Breast epithelium (tissue), 4 donors: ENCODE measurements at regions not wholly inside any gene's neighbourhood (a gene's known extent, or its start where the extent isn't known, plus 50 kb on each side); places are given as distances from the start of the nearest gene placed in this dataset.

Experiments used
- DNase-seq, 2 donors: peaks; one replicate each; pipeline ENCODE4 v3.0.0-alpha.2; 2019; ENCODE audit warnings: low spot score in 2 of 2
- H3K27ac ChIP-seq, 2 donors: fragments of 200-600 bp; sonication (generic) in 1 of 2; one replicate each; pipeline ENCODE4 v1.5.1; 2016 to 2019; ENCODE audit warnings: mild to moderate bottlenecking in 1 of 2
- H3K27me3 ChIP-seq, 2 donors: fragments of 200-600 bp; sonication (generic) in 1 of 2; one replicate each; pipeline versions ENCODE4 v1.5.1 to v1.6.0; 2017 to 2019; ENCODE audit warnings: control low read depth in 1 of 2, mild to moderate bottlenecking in 1 of 2
- H3K36me3 ChIP-seq: fragments of 200-600 bp; one replicate; pipeline ENCODE4 v1.5.1; 2019
- H3K4me1 ChIP-seq, 2 donors: fragments of 200-600 bp; sonication (generic); one replicate each; pipeline ENCODE4 v1.5.1; 2016 to 2019; ENCODE audit warnings: control low read depth in 1 of 2
- H3K4me3 ChIP-seq, 3 donors: fragments of 200-600 bp; sonication (generic); 1 replicate in 2 of 3; 2 replicates in 1 of 3; pipeline ENCODE4 v1.5.1; 2016 to 2019; ENCODE audit warnings: mild to moderate bottlenecking in 3 of 3, moderate library complexity in 2 of 3
- H3K9me3 ChIP-seq, 2 donors: fragments of 200-600 bp; sonication (generic) in 1 of 2; one replicate each; pipeline ENCODE4 v1.5.1; 2016 to 2019; ENCODE audit warnings: control low read depth in 1 of 2
- POLR2A ChIP-seq: fragments of 450-650 bp; IDR thresholded peaks from one replicate; pipeline ENCODE4 v1.6.1; 2016; ENCODE audit warnings: antibody characterized with exemption, mild to moderate bottlenecking, moderate library complexity
- POLR2AphosphoS5 ChIP-seq, 3 donors: sonication (generic); formaldehyde crosslinking; IDR thresholded peaks; one replicate each; pipeline ENCODE4 v1.6.1; 2017; ENCODE audit warnings: antibody characterized with exemption in 3 of 3
- intact Hi-C: fragments of 100-400 bp; cut with DNase I; formaldehyde crosslinking; loops from one replicate; pipeline ENCODE4 v1.15.1; 2023; ENCODE audit warnings: low total_unique reads
- TF ChIP-seq, protein P1 (sequence below), 3 donors: fragments of 450-650 bp; IDR thresholded peaks; one replicate each; pipeline ENCODE4 v1.5.1; 2016 to 2017; ENCODE audit warnings: antibody characterized with exemption in 3 of 3, mild to moderate bottlenecking in 3 of 3, moderate library complexity in 3 of 3

DNA sequence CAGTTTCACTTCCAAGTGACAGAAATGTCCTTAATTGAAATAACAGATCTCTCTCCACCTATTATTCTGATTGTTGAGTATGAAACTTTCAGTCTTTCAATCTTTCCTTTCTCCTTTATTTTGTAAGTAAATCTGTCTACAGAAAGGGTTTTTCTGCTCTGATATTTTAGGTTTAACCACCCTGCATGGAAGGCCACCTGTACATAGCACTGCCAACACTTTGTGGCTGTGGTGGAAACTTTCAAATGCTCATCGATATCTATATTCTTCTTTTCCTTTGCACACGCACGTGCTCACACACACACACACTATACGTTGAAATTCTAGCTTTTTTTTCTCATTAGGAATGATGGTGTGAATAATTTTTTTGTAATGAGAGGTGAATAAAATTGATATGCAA, 1179.3 kb downstream of the KCNT2 start:
- Histone ChIP-seq H3K27ac (no peak overlapping the region), H3K36me3 (no peaks in the 10 kb centered on the region), H3K9me3 (no peaks in the 10 kb centered on the region), H3K27me3 (no peaks in the 10 kb centered on the region), H3K4me1 (no peaks in the 10 kb centered on the region), H3K4me3 (no peak overlapping the region)
- intact Hi-C loops: no loop called here
- DNase-seq: no peak
- TF ChIP-seq, protein P1, sequence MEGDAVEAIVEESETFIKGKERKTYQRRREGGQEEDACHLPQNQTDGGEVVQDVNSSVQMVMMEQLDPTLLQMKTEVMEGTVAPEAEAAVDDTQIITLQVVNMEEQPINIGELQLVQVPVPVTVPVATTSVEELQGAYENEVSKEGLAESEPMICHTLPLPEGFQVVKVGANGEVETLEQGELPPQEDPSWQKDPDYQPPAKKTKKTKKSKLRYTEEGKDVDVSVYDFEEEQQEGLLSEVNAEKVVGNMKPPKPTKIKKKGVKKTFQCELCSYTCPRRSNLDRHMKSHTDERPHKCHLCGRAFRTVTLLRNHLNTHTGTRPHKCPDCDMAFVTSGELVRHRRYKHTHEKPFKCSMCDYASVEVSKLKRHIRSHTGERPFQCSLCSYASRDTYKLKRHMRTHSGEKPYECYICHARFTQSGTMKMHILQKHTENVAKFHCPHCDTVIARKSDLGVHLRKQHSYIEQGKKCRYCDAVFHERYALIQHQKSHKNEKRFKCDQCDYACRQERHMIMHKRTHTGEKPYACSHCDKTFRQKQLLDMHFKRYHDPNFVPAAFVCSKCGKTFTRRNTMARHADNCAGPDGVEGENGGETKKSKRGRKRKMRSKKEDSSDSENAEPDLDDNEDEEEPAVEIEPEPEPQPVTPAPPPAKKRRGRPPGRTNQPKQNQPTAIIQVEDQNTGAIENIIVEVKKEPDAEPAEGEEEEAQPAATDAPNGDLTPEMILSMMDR (IDR thresholded peaks at IDR 0.05): no peak
- TF ChIP-seq POLR2A: no peak

GRCh38 chr1:195415584-195415983, 1192.7 kb downstream of the KCNT2 start:
- H3K36me3 ChIP-seq: no peaks in the 10 kb centered on the region
- DNase-seq: no peak
- TF ChIP-seq POLR2A (no peak), POLR2AphosphoS5 (IDR thresholded peaks at IDR 0.05) (no peak)
- TF ChIP-seq, protein P1 (IDR thresholded peaks at IDR 0.05): no peak
- intact Hi-C loops: no loop called here
- H3K27me3 ChIP-seq: no peaks in the 10 kb centered on the region
- no peaks in the 10 kb centered on the region for H3K9me3 ChIP-seq
- no peak overlapping the region for H3K27ac ChIP-seq
- no peaks in the 10 kb centered on the region for H3K4me1 ChIP-seq
- H3K4me3 ChIP-seq: no peak overlapping the region

DNA sequence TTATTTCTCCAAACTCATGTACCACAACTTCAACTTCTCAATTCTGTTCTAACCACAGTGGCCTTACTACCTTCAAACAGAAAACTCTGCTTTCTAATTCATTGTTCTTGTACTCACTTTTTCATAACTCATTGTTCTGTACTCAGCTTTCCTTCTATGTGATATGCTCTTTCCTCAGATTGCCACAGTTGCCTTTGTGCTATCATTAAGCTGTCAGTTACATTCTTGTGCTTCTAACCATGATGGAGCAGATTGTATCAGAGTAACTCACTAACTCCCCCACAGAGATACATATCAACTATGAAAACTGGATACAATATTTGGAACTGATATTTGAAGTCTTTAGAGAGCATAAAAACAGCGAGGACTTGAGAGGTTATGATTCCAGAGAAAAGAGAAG, 1213.7 kb downstream of the KCNT2 start:
- Histone ChIP-seq H3K4me3 (no peak overlapping the region), H3K36me3 (no peaks in the 10 kb centered on the region), H3K27me3 (no peaks in the 10 kb centered on the region), H3K9me3 (no peaks in the 10 kb centered on the region), H3K27ac (no peak overlapping the region), H3K4me1 (no peaks in the 10 kb centered on the region)
- no peak for DNase-seq
- TF ChIP-seq, protein P1 (IDR thresholded peaks at IDR 0.05): no peak
- TF ChIP-seq POLR2A: no peak
- TF ChIP-seq POLR2AphosphoS5 (IDR thresholded peaks at IDR 0.05): no peak
- intact Hi-C loops: no loop called here

DNA sequence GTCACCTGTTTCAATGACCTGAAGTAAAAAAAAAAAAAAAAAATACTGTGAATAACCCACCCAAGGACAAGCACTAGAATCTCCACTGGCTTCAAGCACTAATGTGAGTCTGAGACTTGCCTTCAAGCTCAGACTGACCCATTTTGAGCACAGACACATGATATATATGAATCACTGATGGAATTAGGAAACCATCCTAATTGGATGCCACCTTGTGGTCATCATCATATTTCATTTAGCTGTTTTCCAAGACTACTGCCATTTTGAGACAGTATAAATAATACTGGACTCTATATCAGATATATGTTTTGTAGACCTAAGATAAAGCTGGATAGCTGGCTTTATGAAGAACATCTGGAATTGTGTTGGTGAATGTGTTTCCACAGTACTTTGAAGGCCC, 1232.0 kb downstream of the KCNT2 start:
- intact Hi-C loops: no loop called here
- H3K27me3 ChIP-seq: no peaks in the 10 kb centered on the region
- no peak for TF ChIP-seq POLR2AphosphoS5 (IDR thresholded peaks at IDR 0.05)
- TF ChIP-seq POLR2A: no peak
- TF ChIP-seq, protein P1 (IDR thresholded peaks at IDR 0.05): no peak

DNA sequence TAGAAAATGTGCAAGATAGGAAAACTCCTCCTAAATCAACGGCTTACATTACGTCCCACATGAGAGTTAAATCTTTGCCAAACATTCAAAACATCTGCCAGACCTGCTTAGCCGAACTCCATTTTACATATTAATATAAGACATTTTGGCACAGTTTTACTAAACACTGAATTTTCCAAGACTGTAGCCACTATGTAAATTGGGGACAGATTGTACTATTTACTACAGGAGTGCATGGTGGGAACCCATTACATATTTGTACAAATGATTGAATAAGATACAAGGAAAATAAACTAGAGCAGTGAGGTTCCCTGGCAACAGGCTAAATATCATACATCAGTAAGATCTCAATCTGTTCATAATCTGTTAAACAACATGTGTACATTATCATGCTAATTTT, 1234.4 kb downstream of the KCNT2 start:
- Histone ChIP-seq H3K4me1 (no peaks in the 10 kb centered on the region), H3K27me3 (no peaks in the 10 kb centered on the region), H3K36me3 (no peaks in the 10 kb centered on the region), H3K9me3 (no peaks in the 10 kb centered on the region), H3K27ac (no peak overlapping the region), H3K4me3 (no peak overlapping the region)
- DNase-seq: no peak
- TF ChIP-seq POLR2AphosphoS5 (IDR thresholded peaks at IDR 0.05) (no peak), POLR2A (no peak)
- TF ChIP-seq, protein P1 (IDR thresholded peaks at IDR 0.05): no peak
- intact Hi-C loops: no loop called here

More for the DNA sequence above, 1232.0 kb downstream of the KCNT2 start:
- H3K4me1 ChIP-seq: no peaks in the 10 kb centered on the region
- no peaks in the 10 kb centered on the region for H3K9me3 ChIP-seq
- no peak overlapping the region for H3K4me3 ChIP-seq
- DNase-seq: no peak
- H3K27ac ChIP-seq: no peak overlapping the region
- no peaks in the 10 kb centered on the region for H3K36me3 ChIP-seq
